HG02852 (cell line): ENCODE measurements at regions not wholly inside any gene's neighbourhood (a gene's known extent, or its start where the extent isn't known, plus 50 kb on each side); places are given as distances from the start of the nearest gene placed in this dataset.
"Not testable (repeated sequence)": the region's sequence is repeated elsewhere in the genome, so short reads cannot be mapped to it uniquely, and the experiment has no call there.

Experiments used
- ATAC-seq: cut with Tn5 transposase; IDR thresholded peaks from one replicate; pipeline ENCODE4 v1.9.1; 2021; ENCODE audit warnings: mild to moderate bottlenecking, moderate library complexity; ENCODE audit not compliant: unreplicated experiment

DNA sequence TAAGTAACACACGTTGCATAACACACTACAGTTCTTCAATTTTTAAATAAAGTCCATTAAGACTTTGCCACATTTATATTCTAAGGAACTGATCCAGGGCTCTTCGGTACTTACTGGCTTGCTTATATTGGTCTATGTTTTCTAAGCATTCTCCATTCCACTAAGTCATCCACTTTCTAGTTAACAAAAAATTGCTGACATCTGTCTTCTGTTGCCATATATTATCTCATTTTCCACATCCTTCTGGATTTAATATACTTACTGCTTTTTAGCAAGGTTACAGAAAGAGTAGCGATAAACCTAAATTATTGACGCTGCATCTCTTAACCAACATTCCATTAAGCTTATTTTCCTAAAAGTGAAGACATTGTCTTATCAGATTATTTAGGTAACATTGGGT lies 238.4 kb upstream of the LRIG3 start:
- no peak for ATAC-seq

GRCh38 chr12:59158066-59158465 lies 237.8 kb upstream of the LRIG3 start:
- no peak for ATAC-seq

DNA sequence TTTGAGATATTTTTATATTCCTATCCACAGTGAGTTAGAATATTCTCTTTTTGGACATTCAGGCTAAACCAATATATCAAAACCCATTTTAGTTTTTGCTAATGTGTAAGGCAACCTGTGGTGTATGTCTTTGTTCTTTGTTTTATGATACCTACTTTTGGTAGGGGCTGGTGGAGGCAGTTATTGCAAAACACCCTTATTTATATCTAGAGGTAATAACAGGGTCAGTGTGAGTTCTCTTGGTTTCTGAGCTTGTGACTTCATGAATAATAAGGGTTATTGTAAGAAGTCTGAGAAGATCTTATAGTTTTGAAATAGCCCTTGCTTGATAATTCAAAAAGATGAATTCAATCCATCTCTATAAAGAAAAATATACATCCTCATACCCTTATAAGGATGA lies 235.1 kb upstream of the LRIG3 start:
- no peak for ATAC-seq

GRCh38 chr12:59151243-59151642 lies 230.9 kb upstream of the LRIG3 start:
- no peak for ATAC-seq

GRCh38 chr12:59149995-59150642 lies 229.8 kb upstream of the LRIG3 start:
- ATAC-seq: peak; percentile 100

- ATAC-seq: no peak
Observed at GRCh38 chr12:59147791-59148190, 227.5 kb upstream of the LRIG3 start.

DNA sequence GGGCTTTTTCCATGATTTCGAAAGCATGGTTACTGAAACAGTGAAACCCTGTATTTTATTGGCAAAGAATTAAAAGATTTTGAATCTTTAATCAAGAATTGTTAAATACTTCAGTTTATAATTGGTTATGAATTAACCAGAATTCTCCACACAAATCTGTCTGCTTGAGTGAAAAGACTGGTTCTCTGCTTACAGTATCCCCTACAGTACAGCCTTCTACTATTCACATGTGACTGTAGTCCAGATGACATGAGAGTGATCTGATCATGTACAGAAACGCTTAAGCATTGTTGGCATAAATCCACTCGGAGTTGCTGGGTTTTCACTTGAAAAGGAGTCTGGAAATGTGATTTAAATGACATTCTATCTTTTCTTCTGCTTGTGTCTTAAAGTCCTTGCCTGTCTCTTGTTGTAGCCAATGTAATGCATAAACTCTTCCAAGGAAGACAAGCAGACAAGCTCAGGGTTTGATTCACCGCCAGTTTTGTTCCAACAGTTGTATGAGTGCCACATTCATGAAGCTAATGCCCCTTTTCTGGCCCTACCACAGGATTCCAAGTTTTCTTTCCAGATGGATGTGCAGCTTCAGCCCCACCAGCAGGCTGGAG lies 222.0 kb upstream of the LRIG3 start:
- no peak for ATAC-seq

- ATAC-seq: no peak
Observed at GRCh38 chr12:59134750-59135149, 214.4 kb upstream of the LRIG3 start.

- ATAC-seq: no peak
Observed at GRCh38 chr12:59131462-59131861, 211.2 kb upstream of the LRIG3 start.

GRCh38 chr12:59122784-59123183 lies 202.5 kb upstream of the LRIG3 start:
- no peak for ATAC-seq

GRCh38 chr12:59121451-59121850 lies 201.1 kb upstream of the LRIG3 start:
- no peak for ATAC-seq

DNA sequence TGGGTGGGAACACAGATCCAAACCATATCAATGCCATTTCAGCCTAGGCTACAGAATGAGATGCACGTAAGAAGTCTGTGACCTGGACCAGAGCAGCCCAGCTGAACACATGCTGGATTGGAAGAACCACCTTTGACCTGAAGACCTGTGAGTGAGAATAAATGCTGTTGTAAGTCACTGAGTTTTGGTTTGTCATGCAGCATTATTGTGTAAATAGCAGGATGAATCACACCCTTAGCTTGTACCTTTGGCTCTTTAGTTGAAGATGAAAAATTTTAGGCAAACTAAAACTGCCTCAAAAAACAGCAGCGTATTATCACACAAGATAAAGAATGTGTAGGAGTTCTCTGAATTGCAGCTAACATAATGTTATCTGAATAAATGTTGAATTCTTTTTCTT lies 199.4 kb upstream of the LRIG3 start:
- no peak for ATAC-seq

DNA sequence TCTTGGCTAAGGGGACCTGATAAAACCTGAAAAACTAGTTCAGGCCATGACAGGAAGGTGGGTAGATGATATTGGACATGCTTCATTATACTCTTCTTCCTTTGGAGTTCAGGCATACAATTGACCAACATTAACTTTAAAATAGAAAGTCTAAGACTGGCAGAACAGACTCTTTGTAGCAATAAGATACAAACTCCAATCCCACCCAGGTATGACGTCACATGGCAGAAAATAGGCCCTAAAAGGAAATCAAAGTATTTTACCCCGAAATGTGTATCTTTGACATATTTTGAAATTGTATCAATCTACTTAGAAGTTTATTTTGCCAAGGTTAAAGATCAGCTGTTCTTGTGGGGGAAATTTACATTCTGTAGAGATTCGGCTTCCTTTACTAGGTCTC lies 198.1 kb upstream of the LRIG3 start:
- no peak for ATAC-seq

DNA sequence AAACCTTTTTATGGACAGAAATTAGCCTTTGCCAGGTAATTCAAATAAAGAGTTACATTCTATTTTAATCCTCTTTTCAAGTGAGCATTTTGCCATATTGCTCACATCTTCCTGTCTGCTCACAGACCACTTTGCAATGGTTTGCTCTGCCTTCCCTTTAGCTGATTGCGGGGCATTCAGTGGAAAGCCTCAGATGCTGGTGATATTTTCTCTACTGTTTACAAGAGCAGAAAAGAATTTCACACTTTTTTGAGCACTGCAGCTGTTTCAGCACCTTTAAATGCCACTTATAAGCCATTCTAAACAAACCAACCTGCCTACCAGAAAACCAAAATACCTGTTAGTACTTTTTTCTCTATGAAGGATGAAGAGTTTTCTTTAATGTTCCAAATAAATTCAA lies 195.7 kb upstream of the LRIG3 start:
- no peak for ATAC-seq

DNA sequence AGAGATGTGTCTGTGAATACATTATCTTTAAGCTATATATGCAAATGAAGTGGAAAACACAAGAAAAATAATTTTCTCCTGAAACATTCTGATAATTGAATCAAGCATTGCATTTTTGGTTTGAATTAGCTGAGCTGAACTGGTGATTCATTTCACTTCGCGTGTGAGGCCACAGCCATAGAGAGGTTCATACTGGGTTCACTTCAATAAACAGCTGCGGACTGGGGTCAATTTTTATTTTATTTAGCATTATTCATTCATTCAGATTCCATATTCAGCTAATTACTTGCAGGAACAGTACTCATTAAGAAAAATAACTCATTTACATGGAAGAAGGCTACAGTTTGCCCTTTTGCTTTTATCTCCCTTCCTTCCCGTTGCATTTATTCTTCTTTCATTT lies 195.2 kb upstream of the LRIG3 start:
- ATAC-seq: no peak

GRCh38 chr12:59113831-59114615 lies 193.7 kb upstream of the LRIG3 start:
- ATAC-seq: peak; percentile 90

- no peak for ATAC-seq
Observed at GRCh38 chr12:59111851-59112250, 191.5 kb upstream of the LRIG3 start.

GRCh38 chr12:59108516-59108915 lies 188.2 kb upstream of the LRIG3 start:
- not testable (repeated sequence) for ATAC-seq

DNA sequence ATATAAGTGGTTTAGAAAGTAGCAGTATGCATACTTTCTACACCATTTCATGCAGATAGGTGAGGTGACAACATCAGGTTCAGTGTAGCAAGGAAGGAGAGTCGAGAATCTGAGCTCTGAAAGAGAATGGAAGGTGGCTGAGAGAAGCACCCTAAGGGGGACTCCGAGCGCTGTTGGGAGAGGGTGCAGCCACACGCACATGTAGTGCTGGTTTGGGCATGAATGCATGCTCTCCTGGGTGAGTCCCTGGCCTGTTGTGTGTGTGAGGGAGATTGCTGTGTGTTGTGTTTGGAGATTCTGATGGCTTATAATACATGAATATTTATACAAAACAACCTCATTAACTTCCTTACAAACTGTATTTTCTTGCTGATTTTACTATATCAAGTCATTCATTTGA lies 180.3 kb upstream of the LRIG3 start:
- no peak for ATAC-seq

GRCh38 chr12:59097876-59098275 lies 177.6 kb upstream of the LRIG3 start:
- no peak for ATAC-seq

DNA sequence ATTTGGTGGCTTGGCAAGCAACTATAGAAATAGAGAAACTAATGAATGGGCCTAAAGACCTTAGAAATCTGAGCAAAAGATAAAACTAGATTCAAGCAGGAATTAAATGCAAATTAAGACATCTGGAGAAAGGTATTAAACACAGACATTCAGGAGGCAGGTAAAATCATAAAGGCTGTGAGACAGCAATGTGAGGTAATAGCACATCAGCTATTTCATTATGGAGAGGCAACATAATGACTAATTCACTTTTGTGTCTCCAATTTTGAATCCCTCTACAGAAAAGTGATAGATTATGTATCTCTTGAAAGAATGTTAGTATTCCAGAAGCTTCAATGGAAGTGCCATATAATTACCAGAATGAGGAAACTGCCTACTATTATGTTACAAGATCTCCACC lies 175.9 kb upstream of the LRIG3 start:
- no peak for ATAC-seq

- ATAC-seq: no peak
Observed at GRCh38 chr12:59093073-59093772, 172.9 kb upstream of the LRIG3 start.
